ENCODE measurements at regions not wholly inside any gene's neighbourhood (a gene's known extent, or its start where the extent isn't known, plus 50 kb on each side); places are given as distances from the start of the nearest gene placed in this dataset.

- intact Hi-C loops (cut with micrococcal nuclease; ENCODE audit: unreplicated experiment): no loop called here
- H3K4me1 ChIP-seq (ENCODE audit: control insufficient read depth, insufficient read depth, low read length): no peaks in the 10 kb centered on the region
- H3K9me3 ChIP-seq (ENCODE audit: control insufficient read depth, insufficient read depth, low read depth, low read length): no peaks in the 10 kb centered on the region
- ATAC-seq (no peak), DNase-seq (ENCODE audit: low read depth, low spot score) (no peak)
- ChIA-PET CTCF (no interaction called here), POLR2A (no interaction called here)
- TF ChIP-seq CTCF (IDR thresholded peaks at IDR 0.05) (no peak), SIN3A (IDR thresholded peaks at IDR 0.05; ENCODE audit: borderline replicate concordance, insufficient read depth, low read depth, low read length) (no peak), TCF7L2 (IDR thresholded peaks at IDR 0.05; ENCODE audit: low read depth, low read length) (no peak)
- H3K27ac ChIP-seq (ENCODE audit: low read length): no peak overlapping the region
- no peaks in the 10 kb centered on the region for H3K27me3 ChIP-seq (ENCODE audit: control insufficient read depth, insufficient read depth, low read length)
- no peaks in the 10 kb centered on the region for H3K36me3 ChIP-seq (ENCODE audit: control insufficient read depth, insufficient read depth, low read length)
- BruUV-seq (replicated peaks): no TSS peak
- in situ Hi-C loops (cut with HindIII; ENCODE audit: low pct_unique_long_range_greater_than_20kb, low sequenced_read_pairs): no loop called here
- no peak overlapping the region for H3K4me3 ChIP-seq (ENCODE audit: low read depth in 2 of 2, low read length in 2 of 2)
Measured at GRCh38 chr13:73717632-73718031, 416.6 kb downstream of the KLF12 start.

DNA sequence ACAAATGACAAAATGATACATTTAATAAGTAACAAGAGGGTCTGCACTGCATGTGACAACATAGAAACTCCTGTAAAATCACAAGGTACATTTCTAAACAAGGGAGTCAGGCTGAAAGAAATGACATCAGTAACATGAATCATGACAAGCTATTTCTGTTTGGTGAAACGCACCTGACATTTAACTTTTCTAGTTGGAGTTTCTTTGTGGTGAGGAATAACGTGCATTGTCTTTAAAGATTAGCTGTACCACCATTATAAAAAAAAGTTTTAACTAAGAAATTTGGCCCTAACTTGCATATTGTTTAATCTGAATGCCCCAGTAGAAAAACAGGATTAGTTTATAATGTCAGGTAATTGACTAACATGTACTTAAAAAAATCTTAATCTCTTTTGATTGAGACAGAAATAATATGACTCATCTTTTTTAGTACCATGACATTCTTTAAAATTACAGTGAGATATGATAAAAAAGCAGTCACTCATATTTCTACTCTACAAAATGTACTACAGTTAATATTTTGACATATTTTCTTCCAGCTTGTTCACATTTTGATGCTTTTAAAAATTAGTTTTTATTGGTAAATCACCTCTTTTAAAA, 418.2 kb downstream of the KLF12 start:
- no peak for ATAC-seq
- DNase-seq (ENCODE audit: low read depth, low spot score): no peak
- CTCF ChIA-PET: interaction anchor here (0.6 kb wide), 1 partner anchor 1504 kb away, joined by 3 read pairs; no protein-coding TSS in a partner anchor
- POLR2A ChIA-PET: no interaction called here
- BruUV-seq (replicated peaks): no TSS peak
- Histone ChIP-seq H3K27ac (ENCODE audit: low read length) (no peak overlapping the region), H3K4me3 (ENCODE audit: low read depth in 2 of 2, low read length in 2 of 2) (no peak overlapping the region), H3K36me3 (ENCODE audit: control insufficient read depth, insufficient read depth, low read length) (no peaks in the 10 kb centered on the region), H3K27me3 (ENCODE audit: control insufficient read depth, insufficient read depth, low read length) (no peaks in the 10 kb centered on the region), H3K4me1 (ENCODE audit: control insufficient read depth, insufficient read depth, low read length) (no peaks in the 10 kb centered on the region), H3K9me3 (ENCODE audit: control insufficient read depth, insufficient read depth, low read depth, low read length) (no peaks in the 10 kb centered on the region)
- intact Hi-C loops (cut with micrococcal nuclease; ENCODE audit: unreplicated experiment) (no loop called here), in situ Hi-C loops (cut with HindIII; ENCODE audit: low pct_unique_long_range_greater_than_20kb, low sequenced_read_pairs) (no loop called here)
- TF ChIP-seq TCF7L2 (IDR thresholded peaks at IDR 0.05; ENCODE audit: low read depth, low read length) (no peak), POLR2AphosphoS5 (IDR thresholded peaks at IDR 0.05; ENCODE audit: low read depth, low read length) (no peak), SIN3A (IDR thresholded peaks at IDR 0.05; ENCODE audit: borderline replicate concordance, insufficient read depth, low read depth, low read length) (no peak), CTCF (IDR thresholded peaks at IDR 0.05) (no peak)
- TF ChIP-seq, protein P1, sequence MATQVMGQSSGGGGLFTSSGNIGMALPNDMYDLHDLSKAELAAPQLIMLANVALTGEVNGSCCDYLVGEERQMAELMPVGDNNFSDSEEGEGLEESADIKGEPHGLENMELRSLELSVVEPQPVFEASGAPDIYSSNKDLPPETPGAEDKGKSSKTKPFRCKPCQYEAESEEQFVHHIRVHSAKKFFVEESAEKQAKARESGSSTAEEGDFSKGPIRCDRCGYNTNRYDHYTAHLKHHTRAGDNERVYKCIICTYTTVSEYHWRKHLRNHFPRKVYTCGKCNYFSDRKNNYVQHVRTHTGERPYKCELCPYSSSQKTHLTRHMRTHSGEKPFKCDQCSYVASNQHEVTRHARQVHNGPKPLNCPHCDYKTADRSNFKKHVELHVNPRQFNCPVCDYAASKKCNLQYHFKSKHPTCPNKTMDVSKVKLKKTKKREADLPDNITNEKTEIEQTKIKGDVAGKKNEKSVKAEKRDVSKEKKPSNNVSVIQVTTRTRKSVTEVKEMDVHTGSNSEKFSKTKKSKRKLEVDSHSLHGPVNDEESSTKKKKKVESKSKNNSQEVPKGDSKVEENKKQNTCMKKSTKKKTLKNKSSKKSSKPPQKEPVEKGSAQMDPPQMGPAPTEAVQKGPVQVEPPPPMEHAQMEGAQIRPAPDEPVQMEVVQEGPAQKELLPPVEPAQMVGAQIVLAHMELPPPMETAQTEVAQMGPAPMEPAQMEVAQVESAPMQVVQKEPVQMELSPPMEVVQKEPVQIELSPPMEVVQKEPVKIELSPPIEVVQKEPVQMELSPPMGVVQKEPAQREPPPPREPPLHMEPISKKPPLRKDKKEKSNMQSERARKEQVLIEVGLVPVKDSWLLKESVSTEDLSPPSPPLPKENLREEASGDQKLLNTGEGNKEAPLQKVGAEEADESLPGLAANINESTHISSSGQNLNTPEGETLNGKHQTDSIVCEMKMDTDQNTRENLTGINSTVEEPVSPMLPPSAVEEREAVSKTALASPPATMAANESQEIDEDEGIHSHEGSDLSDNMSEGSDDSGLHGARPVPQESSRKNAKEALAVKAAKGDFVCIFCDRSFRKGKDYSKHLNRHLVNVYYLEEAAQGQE (IDR thresholded peaks at IDR 0.05; ENCODE audit: insufficient read depth in 1 of 2, low read depth in 2 of 2, low read length in 1 of 2): no peak
